Activated CD4-positive, alpha-beta T cell treated with anti-CD3 and anti-CD28 coated beads, Interleukin-2, amount 10 ng/mL, durations not matched to agents 24 days and 14 days (primary cell): ENCODE measurements at regions not wholly inside any gene's neighbourhood (a gene's known extent, or its start where the extent isn't known, plus 50 kb on each side); places are given as distances from the start of the nearest gene placed in this dataset.
"Not testable (repeated sequence)": the region's sequence is repeated elsewhere in the genome, so short reads cannot be mapped to it uniquely, and the experiment has no call there.

Experiments
- DNase-seq: peaks from one replicate; pipeline ENCODE4 v3.0.0; 2022
- H3K27ac Mint-ChIP-seq: one replicate; pipeline ENCODE4 v1.8.0; 2022; ENCODE audit warnings: mild to moderate bottlenecking, mixed read lengths
- H3K27me3 Mint-ChIP-seq: one replicate; pipeline ENCODE4 v1.8.0; 2022; ENCODE audit warnings: mixed read lengths
- H3K36me3 Mint-ChIP-seq: one replicate; pipeline ENCODE4 v1.8.0; 2022; ENCODE audit warnings: low read depth, mild to moderate bottlenecking, mixed read lengths
- H3K4me1 Mint-ChIP-seq: one replicate; pipeline ENCODE4 v1.8.0; 2021; ENCODE audit warnings: mixed read lengths
- H3K4me3 Mint-ChIP-seq: one replicate; pipeline ENCODE4 v1.8.0; 2022; ENCODE audit warnings: mild to moderate bottlenecking, moderate library complexity, mixed read lengths
- H3K9me3 Mint-ChIP-seq: one replicate; pipeline ENCODE4 v1.8.0; 2021; ENCODE audit warnings: mixed read lengths
- intact Hi-C: fragments of 100-400 bp; cut with micrococcal nuclease; formaldehyde crosslinking; loops from one replicate; pipeline ENCODE4 v1.15.1; 2023

DNA sequence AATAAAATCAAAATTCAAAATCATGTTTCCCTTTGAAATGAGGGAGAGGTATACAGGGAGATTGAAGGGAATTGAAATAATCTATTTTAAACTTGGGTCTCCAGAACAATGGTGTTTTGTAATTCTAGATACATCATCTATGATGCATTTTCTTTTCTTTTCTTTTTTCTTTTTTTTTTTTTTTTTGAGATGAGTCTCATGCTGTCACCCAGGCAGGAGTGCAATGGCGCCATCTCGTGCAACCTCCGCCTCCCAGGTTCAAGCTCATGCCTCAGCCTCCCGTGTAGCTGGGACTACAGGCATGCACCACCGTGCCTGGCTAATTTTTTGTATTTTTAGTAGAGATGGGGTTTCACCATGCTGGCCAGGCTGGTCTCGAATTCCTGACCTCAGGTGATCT lies 205.1 kb downstream of the LPIN1 start:
- H3K27ac Mint-ChIP-seq, intact Hi-C loops, H3K4me1 Mint-ChIP-seq, DNase-seq, H3K36me3 Mint-ChIP-seq, H3K4me3 Mint-ChIP-seq, H3K9me3 Mint-ChIP-seq: not testable (repeated sequence)
- peaks cover 36% of the 10 kb centered on the region for H3K27me3 Mint-ChIP-seq

DNA sequence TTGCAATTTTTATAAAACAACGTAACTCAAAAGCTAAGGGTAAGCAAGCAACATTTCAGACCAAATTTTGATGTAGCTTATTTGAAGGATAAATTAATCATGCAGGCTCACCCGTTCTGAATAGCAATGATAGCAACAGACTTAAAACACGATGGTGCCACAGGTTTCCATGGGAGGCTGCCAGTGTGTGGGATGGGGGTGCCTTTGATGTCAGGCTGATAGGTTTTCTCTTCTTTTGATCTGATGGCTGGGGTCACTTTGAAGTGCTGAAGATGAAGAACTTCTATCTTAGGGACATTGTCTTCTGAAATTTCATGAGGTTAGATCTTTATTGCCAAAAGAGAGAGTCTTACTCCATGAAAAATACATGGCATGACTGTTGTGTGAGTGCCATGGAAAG lies 206.8 kb downstream of the LPIN1 start:
- Mint-ChIP-seq H3K4me3 (no peak overlapping the region), H3K4me1 (no peaks in the 10 kb centered on the region), H3K9me3 (peaks cover 6% of the 10 kb centered on the region), H3K27ac (no peak overlapping the region), H3K36me3 (no peaks in the 10 kb centered on the region), H3K27me3 (peaks cover 43% of the 10 kb centered on the region)
- intact Hi-C loops = no loop called here
- no peak for DNase-seq

DNA sequence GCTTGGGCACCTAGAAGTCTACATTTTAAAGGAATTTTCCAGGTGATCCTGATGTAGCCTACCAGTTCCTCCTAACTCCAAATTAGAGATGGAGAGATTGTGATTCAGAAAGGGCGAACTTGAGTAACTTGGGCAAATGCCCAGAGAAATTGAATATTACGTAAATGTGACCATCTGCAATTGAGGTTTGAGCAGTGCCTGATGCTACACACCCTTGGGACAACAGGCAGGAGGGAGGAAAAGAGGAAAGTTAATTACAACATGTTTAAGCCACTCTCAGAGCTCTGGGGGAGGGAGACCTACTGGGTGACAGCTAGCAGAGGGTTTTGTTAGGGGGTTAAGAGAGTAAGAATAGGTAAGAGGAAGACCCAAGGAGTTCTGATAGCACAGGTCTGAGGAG lies 208.9 kb downstream of the LPIN1 start:
- H3K4me3 Mint-ChIP-seq = no peak overlapping the region
- H3K36me3 Mint-ChIP-seq = no peaks in the 10 kb centered on the region
- peaks cover 6% of the 10 kb centered on the region for H3K9me3 Mint-ChIP-seq
- intact Hi-C loops = no loop called here
- H3K27ac Mint-ChIP-seq = no peak overlapping the region
- peaks cover 40% of the 10 kb centered on the region for H3K27me3 Mint-ChIP-seq
- DNase-seq = no peak
- H3K4me1 Mint-ChIP-seq = no peaks in the 10 kb centered on the region

- Mint-ChIP-seq H3K27ac (no peak overlapping the region), H3K4me1 (no peaks in the 10 kb centered on the region), H3K36me3 (no peaks in the 10 kb centered on the region), H3K4me3 (no peak overlapping the region), H3K27me3 (peaks cover 36% of the 10 kb centered on the region), H3K9me3 (peaks cover 6% of the 10 kb centered on the region)
- intact Hi-C loops = no loop called here
- no peak for DNase-seq
Measured at GRCh38 chr2:11955884-11956291, 209.5 kb downstream of the LPIN1 start.

DNA sequence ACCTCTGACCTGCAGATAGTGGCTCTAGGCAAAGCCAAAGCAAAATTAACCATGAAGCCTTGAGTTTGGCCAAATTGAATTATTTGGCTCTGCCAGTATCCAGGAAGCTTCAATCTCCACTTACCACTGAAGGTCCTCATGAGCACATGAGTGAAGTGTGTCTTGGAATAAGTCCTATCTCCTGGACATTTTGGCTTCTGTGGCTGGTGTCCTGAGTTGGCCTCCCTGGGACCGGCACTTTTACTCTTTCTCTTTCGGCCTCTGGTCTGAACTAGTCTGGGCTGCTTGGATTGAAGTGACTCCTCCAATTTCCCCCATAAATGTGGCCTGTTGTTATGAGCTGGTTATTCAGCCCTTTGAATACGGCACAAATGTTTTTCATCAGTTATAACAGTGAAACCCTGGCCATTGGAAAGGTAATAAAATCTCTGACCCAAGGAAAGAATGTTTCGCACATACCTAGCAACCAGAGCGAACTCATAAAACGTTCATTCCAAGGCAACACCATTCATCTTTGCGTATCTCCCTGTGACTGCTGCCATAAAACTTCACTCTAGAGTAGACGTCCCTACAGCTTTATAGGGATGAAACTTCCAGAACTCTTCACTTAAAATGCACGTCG lies 216.4 kb downstream of the LPIN1 start:
- DNase-seq = no peak
- H3K36me3 Mint-ChIP-seq = no peaks in the 10 kb centered on the region
- peaks cover 6% of the 10 kb centered on the region for H3K27me3 Mint-ChIP-seq
- no peaks in the 10 kb centered on the region for H3K4me1 Mint-ChIP-seq
- intact Hi-C loops = no loop called here
- H3K9me3 Mint-ChIP-seq = no peaks in the 10 kb centered on the region
- H3K27ac Mint-ChIP-seq = no peak overlapping the region
- no peak overlapping the region for H3K4me3 Mint-ChIP-seq

DNA sequence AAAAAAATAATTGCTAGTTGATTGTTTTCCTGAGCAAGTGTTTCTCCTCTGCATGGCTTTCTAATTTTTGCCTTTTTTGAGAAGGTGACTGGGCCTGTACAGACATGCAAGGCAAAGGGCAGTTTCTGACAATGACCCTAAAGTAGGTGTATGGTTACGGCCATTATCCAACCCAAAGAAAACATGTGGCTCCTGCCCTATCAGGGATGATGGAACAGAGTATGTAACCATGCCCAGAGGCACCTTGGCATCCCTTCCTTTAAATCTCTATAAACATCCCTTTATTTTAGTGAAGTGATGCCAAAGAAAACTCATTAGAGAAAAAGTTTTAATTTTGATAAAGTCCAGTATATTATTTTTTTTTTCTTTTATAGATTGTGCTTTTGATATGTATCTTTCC lies 217.5 kb downstream of the LPIN1 start:
- peaks cover 6% of the 10 kb centered on the region for H3K27me3 Mint-ChIP-seq

GRCh38 chr2:11967946-11968465 lies 221.6 kb downstream of the LPIN1 start:
- Mint-ChIP-seq H3K27me3 (peaks cover 22% of the 10 kb centered on the region), H3K9me3 (peaks cover 19% of the 10 kb centered on the region), H3K36me3 (no peaks in the 10 kb centered on the region), H3K4me1 (no peaks in the 10 kb centered on the region), H3K27ac (no peak overlapping the region), H3K4me3 (no peak overlapping the region)
- intact Hi-C loops = no loop called here
- DNase-seq = no peak

More for the DNA sequence above, 217.5 kb downstream of the LPIN1 start:
- intact Hi-C loops = no loop called here
- Mint-ChIP-seq H3K9me3 (no peaks in the 10 kb centered on the region), H3K4me3 (no peak overlapping the region), H3K4me1 (no peaks in the 10 kb centered on the region), H3K27ac (no peak overlapping the region), H3K36me3 (no peaks in the 10 kb centered on the region)
- DNase-seq = no peak

DNA sequence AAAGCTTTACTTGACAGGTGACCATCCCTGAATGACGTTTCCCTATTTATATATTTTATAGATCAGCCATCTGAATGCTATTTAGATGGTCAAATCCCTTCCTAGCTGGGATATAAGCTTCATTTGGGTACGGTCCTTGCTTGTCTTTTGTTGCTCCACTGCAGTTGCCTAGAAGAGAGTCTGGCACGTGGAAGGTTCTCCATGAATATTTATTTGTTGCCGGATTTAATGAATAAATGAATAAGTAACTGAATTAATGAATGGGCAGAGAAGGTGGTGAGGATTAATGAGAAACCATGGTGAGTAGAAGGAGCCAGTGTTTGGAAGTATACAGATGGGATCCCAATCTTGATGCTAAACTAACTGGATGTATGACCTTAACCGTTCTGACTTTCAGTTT lies 222.1 kb downstream of the LPIN1 start:
- intact Hi-C loops = no loop called here
- H3K9me3 Mint-ChIP-seq = peaks cover 22% of the 10 kb centered on the region
- no peaks in the 10 kb centered on the region for H3K4me1 Mint-ChIP-seq
- H3K27ac Mint-ChIP-seq = no peak overlapping the region
- H3K4me3 Mint-ChIP-seq = no peak overlapping the region
- DNase-seq = no peak
- peaks cover 23% of the 10 kb centered on the region for H3K27me3 Mint-ChIP-seq
- H3K36me3 Mint-ChIP-seq = no peaks in the 10 kb centered on the region

GRCh38 chr2:11969774-11970173 lies 223.3 kb downstream of the LPIN1 start:
- no peaks in the 10 kb centered on the region for H3K4me1 Mint-ChIP-seq
- H3K27me3 Mint-ChIP-seq = peaks cover 22% of the 10 kb centered on the region
- peaks cover 2% of the 10 kb centered on the region for H3K36me3 Mint-ChIP-seq
- intact Hi-C loops = no loop called here
- no peak for DNase-seq
- no peak overlapping the region for H3K27ac Mint-ChIP-seq
- H3K4me3 Mint-ChIP-seq = no peak overlapping the region
- H3K9me3 Mint-ChIP-seq = peaks cover 29% of the 10 kb centered on the region

- no peak overlapping the region for H3K27ac Mint-ChIP-seq
- H3K4me3 Mint-ChIP-seq = no peak overlapping the region
- no peak for DNase-seq
- peaks cover 44% of the 10 kb centered on the region for H3K9me3 Mint-ChIP-seq
- H3K36me3 Mint-ChIP-seq = peaks cover 2% of the 10 kb centered on the region
- intact Hi-C loops = no loop called here
- H3K4me1 Mint-ChIP-seq = no peaks in the 10 kb centered on the region
- H3K27me3 Mint-ChIP-seq = peaks cover 20% of the 10 kb centered on the region
Measured at GRCh38 chr2:11974573-11974972, 228.1 kb downstream of the LPIN1 start.

GRCh38 chr2:11975373-11975772 lies 228.9 kb downstream of the LPIN1 start:
- Mint-ChIP-seq H3K27ac (no peak overlapping the region), H3K36me3 (peaks cover 2% of the 10 kb centered on the region), H3K27me3 (peaks cover 14% of the 10 kb centered on the region), H3K4me1 (no peaks in the 10 kb centered on the region), H3K9me3 (peaks cover 41% of the 10 kb centered on the region), H3K4me3 (no peak overlapping the region)
- DNase-seq = no peak
- intact Hi-C loops = no loop called here

DNA sequence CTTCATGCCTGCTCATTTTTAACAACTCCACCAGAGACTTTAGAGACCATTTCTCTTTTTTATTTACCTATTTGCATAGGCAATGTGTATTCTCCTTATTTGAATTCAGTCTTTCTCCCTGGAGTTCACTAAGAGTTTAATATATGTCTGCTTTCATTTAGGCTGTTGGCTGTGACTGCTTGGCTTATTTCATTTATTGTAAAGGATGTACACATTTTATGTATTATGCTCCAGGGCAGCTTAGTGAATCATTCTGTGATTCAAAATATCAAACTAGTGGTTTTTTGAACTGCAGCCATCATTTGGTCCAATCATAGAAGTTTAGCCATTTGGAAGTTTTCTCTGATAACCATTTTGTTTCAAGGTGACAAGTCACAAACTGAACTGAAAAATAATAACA lies 229.6 kb downstream of the LPIN1 start:
- no peak for DNase-seq
- Mint-ChIP-seq H3K27ac (no peak overlapping the region), H3K4me1 (no peaks in the 10 kb centered on the region), H3K9me3 (peaks cover 41% of the 10 kb centered on the region), H3K36me3 (peaks cover 2% of the 10 kb centered on the region), H3K27me3 (peaks cover 13% of the 10 kb centered on the region), H3K4me3 (no peak overlapping the region)
- intact Hi-C loops = no loop called here

DNA sequence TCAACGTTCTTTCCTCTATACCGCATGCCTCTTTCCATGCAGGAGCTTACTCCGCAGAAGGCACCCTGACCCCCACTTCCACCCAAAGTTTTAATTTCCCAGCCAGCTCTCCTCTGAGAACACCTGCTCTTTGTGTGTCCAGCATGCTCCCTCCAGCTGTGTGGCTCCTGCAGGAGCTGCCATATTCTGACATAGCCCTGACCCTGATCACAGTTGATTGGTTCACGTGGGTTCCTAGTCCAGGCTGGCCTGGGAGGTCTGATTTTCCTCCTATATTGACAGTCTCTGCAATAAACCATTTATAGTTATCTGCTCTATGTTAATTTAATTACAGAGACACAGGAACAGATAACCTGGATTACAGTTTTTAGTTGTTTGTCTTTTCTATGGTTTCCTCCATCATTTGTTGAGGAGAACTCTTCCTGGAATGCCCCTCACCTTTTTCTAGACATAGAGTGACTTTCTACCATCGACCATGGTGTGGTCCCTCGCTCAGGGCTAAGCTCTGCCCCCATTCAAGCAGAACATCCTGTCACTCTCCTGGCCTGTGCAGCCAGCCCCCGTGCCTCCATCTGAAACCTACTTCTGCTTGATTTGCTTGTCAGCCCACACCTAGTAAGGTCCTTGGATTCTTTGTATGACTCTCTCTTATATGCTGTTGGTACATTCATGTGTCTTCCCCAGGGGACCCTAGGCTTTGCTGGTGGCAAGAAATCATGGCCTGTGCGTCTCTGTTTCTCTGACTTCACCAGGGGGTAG lies 231.5 kb downstream of the LPIN1 start:
- peaks cover 2% of the 10 kb centered on the region for H3K36me3 Mint-ChIP-seq
- no peak overlapping the region for H3K4me3 Mint-ChIP-seq
- H3K9me3 Mint-ChIP-seq = peaks cover 32% of the 10 kb centered on the region
- intact Hi-C loops = no loop called here
- peaks cover 2% of the 10 kb centered on the region for H3K27me3 Mint-ChIP-seq
- H3K4me1 Mint-ChIP-seq = no peaks in the 10 kb centered on the region
- H3K27ac Mint-ChIP-seq = no peak overlapping the region
- DNase-seq = no peak

- Mint-ChIP-seq H3K9me3 (peaks cover 15% of the 10 kb centered on the region), H3K27ac (no peak overlapping the region), H3K4me1 (no peaks in the 10 kb centered on the region), H3K4me3 (no peak overlapping the region), H3K27me3 (peaks cover 3% of the 10 kb centered on the region), H3K36me3 (no peaks in the 10 kb centered on the region)
- DNase-seq = no peak
- intact Hi-C loops = no loop called here
Measured at GRCh38 chr2:11980809-11981208, 234.4 kb downstream of the LPIN1 start.
